K562 (cell line): ENCODE measurements at regions not wholly inside any gene's neighbourhood (a gene's known extent, or its start where the extent isn't known, plus 50 kb on each side); places are given as distances from the start of the nearest gene placed in this dataset.

Source experiments
- ATAC-seq: fragments of 200-7000 bp; cut with Tn5 transposase; 3 replicates; pipeline ENCODE4 v1.9.1; 2020; ENCODE audit warnings: moderate library complexity
- BruUV-seq: library from RNA; stranded (reverse); fragments of 400-500 nt; replicated peaks from 2 replicates; lab custom pipeline; 2021; lab: Mats Ljungman, UMichigan
- CTCF ChIA-PET: fragments of 300-600 bp; formaldehyde crosslinking; extraction: SDS; loops from one replicate; lab custom pipeline; 2021; ENCODE audit warnings: low intra/inter-chr PET ratio; lab: Yijun Ruan, JAX
- POLR2A ChIA-PET: fragments of 300-600, 350-650 bp; sonication (Branson Sonifier 250); formaldehyde crosslinking; extraction: SDS; loops from one replicate; lab custom pipeline; 2021; ENCODE audit warnings: antibody characterized with exemption, inconsistent platforms; lab: Yijun Ruan, JAX
- DNase-seq, 4 experiments: peaks; one replicate each; pipeline versions ENCODE4 v3.0.0 to v3.0.0-alpha.2; 2011 to 2018; ENCODE audit warnings: low spot score in 3 of 4, mixed read lengths in 3 of 4; ENCODE audit errors: extremely low read depth in 1 of 4
- FAIRE-seq: peaks from 2 replicates; lab custom pipeline; 2011; peaks lifted over from hg19 to GRCh38; lab: Jason Lieb, UNC
- H2AFZ ChIP-seq: 2 replicates; pipeline ENCODE4 v1.6.0; 2011; ENCODE audit warnings: low read depth, low read length, control low read depth, inconsistent platforms
- H3K27ac ChIP-seq: fragments of 200-600 bp; 3 replicates; pipeline ENCODE4 v1.8.0; 2011; ENCODE audit warnings: low read depth, mild to moderate bottlenecking, control low read depth, inconsistent platforms, low read length, moderate library complexity, mixed read lengths; ENCODE audit errors: extremely low read depth
- H3K27me3 ChIP-seq, 2 experiments: fragments of 300-600 bp in 1 of 2; 2 replicates in 1 of 2; 3 replicates in 1 of 2; pipeline versions ENCODE4 v1.6.0 to v1.8.0; 2011; ENCODE audit warnings: inconsistent platforms in 2 of 2, low read length in 2 of 2, mild to moderate bottlenecking in 1 of 2, mixed read lengths in 1 of 2, moderate library complexity in 1 of 2; ENCODE audit not compliant: control insufficient read depth in 2 of 2, insufficient read depth in 2 of 2
- H3K36me3 ChIP-seq: fragments of 300-600 bp; 3 replicates; pipeline ENCODE4 v1.8.0; 2011; ENCODE audit warnings: mild to moderate bottlenecking, low read length, inconsistent platforms; ENCODE audit not compliant: control insufficient read depth, insufficient read depth
- H3K4me1 ChIP-seq, 2 experiments: fragments of 200-600 bp in 1 of 2; replicated peaks in 1 of 2; 2 replicates in 1 of 2; 3 replicates in 1 of 2; pipeline versions ENCODE4 v1.5.1 to v1.8.0; 2011; ENCODE audit warnings: inconsistent platforms in 2 of 2, low read length in 2 of 2, mild to moderate bottlenecking in 1 of 2, mixed read lengths in 1 of 2, moderate library complexity in 1 of 2; ENCODE audit not compliant: control insufficient read depth in 2 of 2, insufficient read depth in 2 of 2
- H3K4me2 ChIP-seq: 2 replicates; pipeline ENCODE4 v1.6.1; 2011; ENCODE audit warnings: low read length, control low read depth, inconsistent platforms, mixed read lengths; ENCODE audit not compliant: insufficient read depth
- H3K4me3 ChIP-seq: fragments of 200-600 bp; sonication (generic), shearing (Covaris generic); 2 replicates; pipeline ENCODE4 v1.5.1; 2016; ENCODE audit warnings: control low read depth, inconsistent platforms
- H3K79me2 ChIP-seq: fragments of 200-600 bp; 3 replicates; pipeline ENCODE4 v1.8.0; 2011; ENCODE audit warnings: low read length, inconsistent platforms; ENCODE audit not compliant: control insufficient read depth, insufficient read depth
- H3K9ac ChIP-seq, 2 experiments: 2 replicates each; pipeline versions ENCODE4 v1.6.0 to v1.6.1; 2011; ENCODE audit warnings: low read depth in 2 of 2, low read length in 2 of 2, control low read depth in 1 of 2, inconsistent platforms in 1 of 2, mild to moderate bottlenecking in 1 of 2, mixed read lengths in 1 of 2; ENCODE audit not compliant: insufficient read depth in 1 of 2
- H3K9me1 ChIP-seq: one replicate; pipeline ENCODE4 v1.6.0; 2011; ENCODE audit warnings: inconsistent platforms, mild to moderate bottlenecking, low read length, moderate library complexity; ENCODE audit not compliant: control insufficient read depth, insufficient read depth
- H3K9me3 ChIP-seq: replicated peaks from 2 replicates; pipeline ENCODE4 v1.5.1; 2011; ENCODE audit warnings: low read depth, low read length, inconsistent platforms; ENCODE audit not compliant: control insufficient read depth, insufficient read depth
- H4K20me1 ChIP-seq: replicated peaks from 2 replicates; pipeline ENCODE4 v1.6.1; 2011; ENCODE audit warnings: low read length, inconsistent platforms, mixed read lengths; ENCODE audit not compliant: control insufficient read depth, insufficient read depth
- GTF2E2 ChIP-seq: fragments of 200-800 bp; sonication (Bioruptor generic); IDR thresholded peaks from 2 replicates; pipeline ENCODE4 v1.6.1; 2016; ENCODE audit warnings: missing genetic modification characterization, missing compliant biosample characterization
- LEF1 ChIP-seq: fragments of 450-650 bp; IDR thresholded peaks from 2 replicates; pipeline ENCODE4 v1.6.1; 2016; ENCODE audit warnings: mild to moderate bottlenecking
- RBM22 ChIP-seq: fragments of 200-400 bp; formaldehyde crosslinking; IDR thresholded peaks from 2 replicates; pipeline ENCODE4 v1.6.1; 2018; ENCODE audit warnings: low read length, low read depth; ENCODE audit not compliant: poor library complexity, severe bottlenecking
- RBM25 ChIP-seq: fragments of 200-400 bp; formaldehyde crosslinking; IDR thresholded peaks from 2 replicates; pipeline ENCODE4 v1.6.1; 2018; ENCODE audit warnings: low read length, low read depth, moderate library complexity; ENCODE audit not compliant: severe bottlenecking
- USF2 ChIP-seq: sonication (generic); formaldehyde crosslinking; IDR thresholded peaks from 2 replicates; pipeline ENCODE4 v1.5.0; 2020; ENCODE audit warnings: missing genetic modification reagents
- ZBTB8A ChIP-seq: fragments of 450-650 bp; IDR thresholded peaks from 2 replicates; pipeline ENCODE4 v1.6.1; 2018; ENCODE audit warnings: mild to moderate bottlenecking, moderate library complexity; ENCODE audit not compliant: partially characterized antibody
- ZNF232 ChIP-seq: sonication (generic); formaldehyde crosslinking; IDR thresholded peaks from 2 replicates; pipeline ENCODE4 v1.8.0; 2022; ENCODE audit warnings: mild to moderate bottlenecking, missing genetic modification reagents
- ZNF699 ChIP-seq: fragments of 250-450 bp; sonication (Bioruptor Pico); IDR thresholded peaks from 2 replicates; pipeline ENCODE4 v1.8.0; 2021; ENCODE audit warnings: mild to moderate bottlenecking, moderate library complexity; ENCODE audit not compliant: insufficient replicate concordance
- in situ Hi-C: fragments of 300-500 bp; cut with MboI; formaldehyde crosslinking; loops from 4 replicates; pipeline ENCODE4 v1.15.0; 2018; ENCODE audit warnings: inconsistent platforms, mixed read lengths
- intact Hi-C: fragments of 100-400 bp; cut with micrococcal nuclease; formaldehyde crosslinking; loops from 2 replicates; pipeline ENCODE4 v1.14.2; 2022
- TF ChIP-seq, protein P1 (sequence below): fragments of 450-650 bp; IDR thresholded peaks from 2 replicates; pipeline ENCODE4 v1.6.1; 2016; ENCODE audit warnings: low read depth, mild to moderate bottlenecking, moderate library complexity
- TF ChIP-seq, protein P2 (sequence below): fragments of 450-650 bp; IDR thresholded peaks from 2 replicates; pipeline ENCODE4 v1.6.1; 2016

DNA sequence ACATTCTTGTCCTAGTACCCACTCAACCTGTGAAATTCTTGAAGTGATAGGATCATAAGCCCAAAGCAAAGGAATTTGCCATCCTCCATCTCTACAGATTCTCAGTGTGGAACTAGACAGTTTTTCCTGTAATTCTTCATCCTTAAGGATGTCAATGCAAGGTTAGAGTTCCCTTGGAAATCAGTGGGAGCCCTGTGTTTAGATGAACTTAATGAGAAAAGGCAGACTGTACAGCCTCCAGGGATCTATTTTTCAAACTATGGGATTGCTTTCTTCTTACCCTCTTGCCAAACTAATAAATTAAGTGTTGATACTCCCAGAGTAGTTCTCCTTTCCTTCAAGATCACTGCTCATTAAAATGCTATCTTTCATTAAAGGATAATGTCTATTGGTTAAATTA, 78.1 kb upstream of the OLFM3 start:
- in situ Hi-C loops: no loop called here
- FAIRE-seq: no peak

More for the DNA sequence above, 78.1 kb upstream of the OLFM3 start:
- H3K9me1 ChIP-seq: no peaks in the 10 kb centered on the region
- no peak overlapping the region for H3K4me2 ChIP-seq
- intact Hi-C loops: no loop called here
- ChIA-PET CTCF (no interaction called here), POLR2A (no interaction called here)
- H3K9me3 ChIP-seq: 0 out of 2 replicates have a peak, but pooled peaks cover 1% of the 10 kb centered on the region
- BruUV-seq: no TSS peak
- DNase-seq (no peak), ATAC-seq (no peak)
- H3K4me3 ChIP-seq: no peak overlapping the region
- TF ChIP-seq, protein P1, sequence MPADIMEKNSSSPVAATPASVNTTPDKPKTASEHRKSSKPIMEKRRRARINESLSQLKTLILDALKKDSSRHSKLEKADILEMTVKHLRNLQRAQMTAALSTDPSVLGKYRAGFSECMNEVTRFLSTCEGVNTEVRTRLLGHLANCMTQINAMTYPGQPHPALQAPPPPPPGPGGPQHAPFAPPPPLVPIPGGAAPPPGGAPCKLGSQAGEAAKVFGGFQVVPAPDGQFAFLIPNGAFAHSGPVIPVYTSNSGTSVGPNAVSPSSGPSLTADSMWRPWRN: no peak
- no peak for TF ChIP-seq ZNF232 (CRISPR knock-in tag)
- no peak for TF ChIP-seq LEF1
- no peak for TF ChIP-seq ZNF699 (CRISPR knock-in tag)
- TF ChIP-seq USF2 (CRISPR knock-in tag): no peak
- no peak for TF ChIP-seq ZBTB8A
- no peak for TF ChIP-seq RBM25
- TF ChIP-seq, protein P2, sequence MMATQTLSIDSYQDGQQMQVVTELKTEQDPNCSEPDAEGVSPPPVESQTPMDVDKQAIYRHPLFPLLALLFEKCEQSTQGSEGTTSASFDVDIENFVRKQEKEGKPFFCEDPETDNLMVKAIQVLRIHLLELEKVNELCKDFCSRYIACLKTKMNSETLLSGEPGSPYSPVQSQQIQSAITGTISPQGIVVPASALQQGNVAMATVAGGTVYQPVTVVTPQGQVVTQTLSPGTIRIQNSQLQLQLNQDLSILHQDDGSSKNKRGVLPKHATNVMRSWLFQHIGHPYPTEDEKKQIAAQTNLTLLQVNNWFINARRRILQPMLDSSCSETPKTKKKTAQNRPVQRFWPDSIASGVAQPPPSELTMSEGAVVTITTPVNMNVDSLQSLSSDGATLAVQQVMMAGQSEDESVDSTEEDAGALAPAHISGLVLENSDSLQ: no peak
- no peak for TF ChIP-seq RBM22
- TF ChIP-seq GTF2E2: no peak
- H3K4me1 ChIP-seq: no peaks in the 10 kb centered on the region
- no peak overlapping the region for H2AFZ ChIP-seq
- no peak overlapping the region for H3K9ac ChIP-seq
- no peaks in the 10 kb centered on the region for H3K27me3 ChIP-seq
- H3K27ac ChIP-seq: no peak overlapping the region
- H4K20me1 ChIP-seq: no peaks in the 10 kb centered on the region
- no peaks in the 10 kb centered on the region for H3K36me3 ChIP-seq
- no peaks in the 10 kb centered on the region for H3K79me2 ChIP-seq
